Breast epithelium (tissue), 3 donors: ENCODE measurements at regions not wholly inside any gene's neighbourhood (a gene's known extent, or its start where the extent isn't known, plus 50 kb on each side); places are given as distances from the start of the nearest gene placed in this dataset.

Source experiments
- POLR2A ChIP-seq: fragments of 450-650 bp; IDR thresholded peaks from one replicate; pipeline ENCODE4 v1.6.1; 2016; ENCODE audit warnings: antibody characterized with exemption, mild to moderate bottlenecking, moderate library complexity
- POLR2AphosphoS5 ChIP-seq, 3 donors: sonication (generic); formaldehyde crosslinking; IDR thresholded peaks; one replicate each; pipeline ENCODE4 v1.6.1; 2017; ENCODE audit warnings: antibody characterized with exemption in 3 of 3
- TF ChIP-seq, protein P1 (sequence below), 3 donors: fragments of 450-650 bp; IDR thresholded peaks; one replicate each; pipeline ENCODE4 v1.5.1; 2016 to 2017; ENCODE audit warnings: antibody characterized with exemption in 3 of 3, mild to moderate bottlenecking in 3 of 3, moderate library complexity in 3 of 3

DNA sequence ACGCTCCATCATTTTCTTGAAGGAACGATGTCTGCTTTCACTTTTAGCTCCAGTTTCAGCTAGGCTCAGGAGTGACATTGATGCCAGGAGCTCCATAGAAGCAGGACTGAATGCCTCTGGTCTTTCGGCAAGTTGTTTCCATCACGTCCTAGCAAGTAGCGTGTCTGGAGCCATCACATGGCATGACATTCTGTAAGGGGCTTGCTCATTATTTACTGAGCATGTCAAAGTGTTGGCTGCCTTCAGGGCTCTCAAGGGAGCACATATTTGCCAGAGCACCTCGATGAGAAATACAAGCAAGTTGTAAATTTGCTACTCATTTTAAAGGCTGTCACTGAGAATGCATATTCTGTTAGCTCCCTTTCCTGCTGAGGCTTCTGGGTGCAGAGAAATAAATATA lies 131.0 kb upstream of the ITGB1 start:
- TF ChIP-seq, protein P1, sequence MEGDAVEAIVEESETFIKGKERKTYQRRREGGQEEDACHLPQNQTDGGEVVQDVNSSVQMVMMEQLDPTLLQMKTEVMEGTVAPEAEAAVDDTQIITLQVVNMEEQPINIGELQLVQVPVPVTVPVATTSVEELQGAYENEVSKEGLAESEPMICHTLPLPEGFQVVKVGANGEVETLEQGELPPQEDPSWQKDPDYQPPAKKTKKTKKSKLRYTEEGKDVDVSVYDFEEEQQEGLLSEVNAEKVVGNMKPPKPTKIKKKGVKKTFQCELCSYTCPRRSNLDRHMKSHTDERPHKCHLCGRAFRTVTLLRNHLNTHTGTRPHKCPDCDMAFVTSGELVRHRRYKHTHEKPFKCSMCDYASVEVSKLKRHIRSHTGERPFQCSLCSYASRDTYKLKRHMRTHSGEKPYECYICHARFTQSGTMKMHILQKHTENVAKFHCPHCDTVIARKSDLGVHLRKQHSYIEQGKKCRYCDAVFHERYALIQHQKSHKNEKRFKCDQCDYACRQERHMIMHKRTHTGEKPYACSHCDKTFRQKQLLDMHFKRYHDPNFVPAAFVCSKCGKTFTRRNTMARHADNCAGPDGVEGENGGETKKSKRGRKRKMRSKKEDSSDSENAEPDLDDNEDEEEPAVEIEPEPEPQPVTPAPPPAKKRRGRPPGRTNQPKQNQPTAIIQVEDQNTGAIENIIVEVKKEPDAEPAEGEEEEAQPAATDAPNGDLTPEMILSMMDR (IDR thresholded peaks at IDR 0.05), result no peak
- TF ChIP-seq POLR2A (no peak), POLR2AphosphoS5 (IDR thresholded peaks at IDR 0.05) (no peak)
